Activated T-helper 1 cell treated with Interleukin-2 at 50 U/mL for 16 hours (primary cell): ENCODE measurements at regions not wholly inside any gene's neighbourhood (a gene's known extent, or its start where the extent isn't known, plus 50 kb on each side); places are given as distances from the start of the nearest gene placed in this dataset.

Experiments
- DNase-seq: peaks from one replicate; pipeline ENCODE4 v3.0.0-alpha.2; 2020; ENCODE audit warnings: low read depth

- DNase-seq = no peak
Observed at GRCh38 chr3:22113453-22113852, 362.4 kb upstream of the ZNF385D start.

- no peak for DNase-seq
Observed at GRCh38 chr3:22115581-22115980, 364.6 kb upstream of the ZNF385D start.

GRCh38 chr3:22117091-22117490 is 366.1 kb upstream of the ZNF385D start:
- no peak for DNase-seq

- DNase-seq = no peak
Observed at GRCh38 chr3:22117751-22118346, 366.8 kb upstream of the ZNF385D start.

GRCh38 chr3:22118542-22118941 is 367.5 kb upstream of the ZNF385D start:
- DNase-seq = no peak

- no peak for DNase-seq
Observed at GRCh38 chr3:22121068-22121701, 370.2 kb upstream of the ZNF385D start.

DNA sequence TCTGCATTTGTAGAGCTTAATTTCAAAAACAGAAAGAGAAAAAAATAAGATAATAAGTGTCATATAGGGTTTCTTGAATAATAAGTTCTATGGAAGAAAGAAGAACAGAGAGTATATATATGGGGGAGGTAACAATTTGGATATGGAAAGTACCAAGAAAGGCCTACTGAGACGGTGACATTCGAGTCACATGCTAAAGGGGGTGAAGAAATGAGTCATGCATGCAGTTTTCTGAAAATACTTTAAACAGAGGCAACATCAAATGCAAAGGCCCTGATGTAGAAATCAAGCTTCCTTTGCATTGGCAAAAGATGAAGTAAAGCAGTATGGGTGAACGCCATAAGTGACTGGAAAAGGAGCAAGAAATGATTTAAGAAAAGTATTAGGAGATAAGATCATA is 371.6 kb upstream of the ZNF385D start:
- no peak for DNase-seq

DNA sequence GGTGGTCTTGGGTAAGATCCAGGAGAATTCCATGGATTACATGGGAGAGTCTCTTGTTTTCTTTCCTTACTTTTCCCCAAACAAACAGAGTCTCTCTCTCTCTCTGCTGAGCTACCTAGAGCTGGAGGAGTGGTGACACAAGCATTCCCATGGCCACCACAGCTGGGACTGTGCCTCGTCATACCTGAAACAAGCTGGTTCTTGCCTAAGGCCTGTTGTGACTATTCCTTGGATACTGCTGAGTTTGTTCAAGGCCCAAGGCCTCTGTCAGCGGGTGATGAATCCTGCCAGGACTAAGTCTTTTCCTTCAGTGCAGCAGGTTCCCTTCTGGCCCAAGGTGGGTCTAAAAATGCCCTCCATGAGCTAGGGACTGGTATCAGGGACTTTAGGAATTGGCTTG is 378.1 kb upstream of the ZNF385D start:
- no peak for DNase-seq

GRCh38 chr3:22141769-22142168 is 390.8 kb upstream of the ZNF385D start:
- no peak for DNase-seq

- DNase-seq = no peak
Observed at GRCh38 chr3:22147161-22147560, 396.2 kb upstream of the ZNF385D start.

DNA sequence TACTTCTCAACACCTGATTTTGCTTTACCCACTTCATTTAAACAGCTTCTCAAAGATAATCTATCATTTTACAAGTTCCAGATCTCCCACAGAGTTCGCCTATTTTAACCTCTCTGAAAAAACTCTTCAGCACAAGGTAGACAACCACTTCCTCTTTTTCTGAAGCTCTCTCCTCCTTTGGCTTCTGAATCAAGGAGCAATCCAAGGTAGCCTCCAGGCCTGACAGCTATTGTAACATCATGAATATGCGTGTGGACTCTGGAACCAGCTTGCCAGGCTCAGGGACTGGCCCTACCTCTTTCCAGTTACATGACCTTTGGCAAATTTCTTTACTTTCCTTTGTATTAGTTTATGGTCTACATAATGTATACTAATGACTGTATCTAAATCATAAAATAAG is 405.9 kb upstream of the ZNF385D start:
- DNase-seq = no peak

- DNase-seq = no peak
Observed at GRCh38 chr3:22157848-22158247, 406.8 kb upstream of the ZNF385D start.

- DNase-seq = no peak
Observed at GRCh38 chr3:22159004-22159695, 408.1 kb upstream of the ZNF385D start.

GRCh38 chr3:22161315-22161714 is 410.3 kb upstream of the ZNF385D start:
- DNase-seq = no peak

DNA sequence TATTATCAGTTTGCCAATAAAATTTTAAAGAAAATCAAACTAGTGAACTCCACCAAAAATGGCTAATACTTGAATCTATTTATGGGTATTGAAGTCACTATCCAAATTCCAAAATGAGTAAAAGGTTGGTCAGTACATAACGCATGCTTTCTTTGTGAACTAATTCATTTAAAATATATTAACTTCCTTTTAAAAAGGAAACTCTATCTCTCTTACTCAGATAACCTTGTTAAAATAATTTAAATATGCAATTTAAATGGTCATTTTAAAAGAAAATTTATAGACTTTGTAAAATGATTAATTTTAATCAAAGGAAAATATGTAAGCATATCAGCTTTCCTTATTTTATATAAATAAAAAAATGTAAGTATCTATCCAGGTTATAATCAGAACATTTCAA is 419.4 kb upstream of the ZNF385D start:
- DNase-seq = no peak

DNA sequence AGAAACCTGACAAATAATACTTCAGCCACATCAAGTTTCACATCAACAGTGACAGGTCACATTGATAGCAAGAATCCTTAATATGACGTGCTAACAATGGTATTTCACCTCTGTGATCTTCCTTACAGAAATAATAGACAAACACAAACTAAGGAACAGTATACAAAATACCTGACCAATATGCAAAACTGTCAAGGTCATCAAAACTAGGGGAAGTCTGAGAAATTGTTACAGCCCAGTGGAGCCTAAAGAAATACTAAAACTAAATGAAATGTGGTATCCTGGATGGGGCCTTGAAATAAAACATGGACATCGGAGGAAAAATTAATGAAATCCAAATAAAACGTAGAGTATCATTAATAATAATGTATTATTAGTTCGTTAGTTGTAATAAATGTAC is 422.0 kb upstream of the ZNF385D start:
- no peak for DNase-seq

DNA sequence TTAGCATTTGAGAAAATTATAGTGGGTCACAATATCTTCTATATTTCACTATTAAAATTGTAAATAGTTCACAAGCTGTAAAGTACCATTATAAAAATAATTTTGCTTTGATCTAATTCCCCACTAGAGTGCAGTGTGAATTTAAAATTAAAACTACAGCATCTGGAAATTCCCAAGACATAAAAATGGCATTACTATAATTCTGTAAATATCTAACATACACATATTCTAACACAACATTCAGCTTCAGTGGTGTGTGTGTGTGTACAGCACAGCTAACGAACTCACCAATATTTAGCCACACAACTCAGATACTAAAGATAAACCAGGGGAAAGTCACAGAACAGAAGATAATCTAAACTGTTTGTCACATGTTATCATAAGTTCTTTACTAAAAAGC is 424.9 kb upstream of the ZNF385D start:
- no peak for DNase-seq

DNA sequence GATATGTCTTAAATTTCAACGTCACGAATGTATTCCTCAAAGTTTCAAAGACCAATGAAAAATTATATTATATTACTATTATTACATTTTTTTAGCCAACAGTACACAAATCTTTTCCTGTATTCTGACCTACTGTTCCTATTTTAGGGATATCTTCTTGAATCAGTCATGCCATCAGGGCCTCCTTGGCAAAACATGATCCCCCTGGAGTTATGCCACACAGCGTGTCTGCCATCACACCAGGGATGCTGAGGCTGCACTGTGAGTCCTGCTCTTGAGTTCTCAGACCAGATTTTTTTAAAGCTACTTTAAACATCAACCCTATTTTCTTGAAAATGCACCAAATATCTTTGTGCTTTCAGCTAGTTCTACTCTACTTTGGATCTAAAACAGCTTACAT is 425.9 kb upstream of the ZNF385D start:
- no peak for DNase-seq

DNA sequence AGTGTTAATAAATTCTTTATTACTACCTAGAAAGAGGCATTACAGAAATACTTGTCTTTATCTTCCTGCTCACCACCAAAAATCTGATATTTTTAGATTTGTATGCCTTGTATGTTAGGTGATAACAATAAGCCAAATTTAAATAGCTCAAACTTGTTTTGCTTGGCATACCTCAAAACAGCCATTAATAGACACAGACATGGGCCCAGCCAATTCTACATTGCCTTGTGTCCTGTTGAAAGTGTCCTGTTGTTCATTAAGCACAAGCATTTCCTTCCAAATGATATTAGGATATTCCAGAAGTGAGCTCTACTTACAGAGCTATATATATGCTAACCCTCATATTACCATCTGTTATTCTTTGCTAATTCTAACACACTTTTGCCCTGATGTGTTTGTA is 438.6 kb upstream of the ZNF385D start:
- no peak for DNase-seq

DNA sequence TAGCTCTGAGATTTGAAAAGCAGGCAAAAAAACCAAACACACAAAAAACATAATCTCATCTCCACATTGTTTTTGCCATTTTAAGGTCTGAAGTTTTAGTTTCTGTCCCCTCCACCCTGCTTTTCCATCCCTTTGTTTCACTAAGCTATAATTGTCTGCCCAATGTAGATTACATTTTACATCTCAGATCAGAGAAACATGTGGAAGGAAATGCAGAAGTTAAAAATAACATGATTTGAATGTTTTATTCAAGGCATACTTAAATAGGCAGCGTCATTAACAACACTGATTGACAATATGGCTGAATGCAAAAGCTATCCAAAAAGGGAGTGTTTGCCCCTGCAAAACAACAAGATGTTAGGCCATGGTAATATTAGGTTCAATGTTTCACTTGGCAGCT is 448.1 kb upstream of the ZNF385D start:
- DNase-seq = no peak

- DNase-seq = no peak
Observed at GRCh38 chr3:22208844-22209243, 457.8 kb upstream of the ZNF385D start.

DNA sequence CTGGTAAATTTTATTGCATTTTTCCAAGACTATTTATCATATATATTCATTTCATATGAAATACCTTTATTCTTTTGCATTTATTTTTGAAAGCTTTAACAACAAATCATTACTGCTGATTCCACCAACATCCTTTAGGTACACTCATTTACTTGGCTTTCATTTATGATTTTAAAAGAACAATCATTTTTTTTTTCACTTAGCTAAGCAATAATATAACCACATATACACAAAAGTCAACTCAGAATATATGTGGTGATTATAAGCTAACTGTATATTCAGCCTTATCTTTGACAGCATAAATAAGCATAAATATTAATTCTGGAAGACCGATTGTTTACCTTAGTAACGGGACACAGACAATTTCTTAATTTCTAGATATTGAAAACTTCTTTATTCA is 458.6 kb upstream of the ZNF385D start:
- no peak for DNase-seq

GRCh38 chr3:22210693-22211092 is 459.7 kb upstream of the ZNF385D start:
- DNase-seq = no peak

- no peak for DNase-seq
Observed at GRCh38 chr3:22216601-22217000, 465.6 kb upstream of the ZNF385D start.
